Epithelial cell of esophagus (primary cell): ENCODE measurements at regions not wholly inside any gene's neighbourhood (a gene's known extent, or its start where the extent isn't known, plus 50 kb on each side); places are given as distances from the start of the nearest gene placed in this dataset.

Experiments used
- DNase-seq: peaks from one replicate; pipeline ENCODE4 v3.0.0; 2010; ENCODE audit warnings: low read depth
- H3K4me3 ChIP-seq: 2 replicates; pipeline ENCODE4 v1.5.1; 2011; ENCODE audit warnings: mild to moderate bottlenecking, low read length, control low read depth
- TF ChIP-seq, protein P1 (sequence below): IDR thresholded peaks from 2 replicates; pipeline ENCODE4 v1.5.1; 2011; ENCODE audit warnings: low read depth, mild to moderate bottlenecking, low read length, control low read depth, inconsistent platforms; ENCODE audit not compliant: insufficient read depth; ENCODE audit errors: missing control alignments

DNA sequence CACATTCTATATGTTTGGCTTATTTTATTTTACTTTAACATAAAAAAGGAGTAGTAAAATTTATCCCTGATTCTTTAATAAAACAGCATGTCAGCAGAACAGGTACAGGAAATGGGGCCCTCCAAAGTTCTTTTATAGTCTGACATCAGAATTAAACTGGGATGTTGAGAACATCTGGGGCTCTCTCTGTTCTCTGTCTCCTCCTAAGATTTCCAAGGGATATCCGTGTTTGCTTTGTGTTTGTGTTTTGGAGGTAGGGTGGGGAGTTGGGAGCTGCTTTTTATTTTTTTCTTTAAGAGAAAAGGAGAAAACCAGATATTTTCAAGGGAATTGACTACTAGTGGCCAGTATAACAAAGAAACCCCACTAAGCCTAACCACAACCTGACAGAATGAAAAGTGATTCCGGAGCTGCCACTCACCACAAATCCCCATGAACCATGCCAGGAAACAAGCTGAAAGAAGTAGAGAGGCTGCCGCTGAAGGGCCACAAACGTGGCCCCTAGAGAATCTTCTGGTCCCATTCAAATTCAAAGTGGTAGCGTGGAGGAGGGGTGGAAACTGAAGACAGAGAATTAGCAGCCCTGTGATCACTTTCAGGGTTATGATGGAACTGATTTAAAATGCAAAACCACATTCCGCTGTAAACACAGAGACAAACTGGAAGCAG lies 369.6 kb upstream of the ADGRL2 start:
- TF ChIP-seq, protein P1, sequence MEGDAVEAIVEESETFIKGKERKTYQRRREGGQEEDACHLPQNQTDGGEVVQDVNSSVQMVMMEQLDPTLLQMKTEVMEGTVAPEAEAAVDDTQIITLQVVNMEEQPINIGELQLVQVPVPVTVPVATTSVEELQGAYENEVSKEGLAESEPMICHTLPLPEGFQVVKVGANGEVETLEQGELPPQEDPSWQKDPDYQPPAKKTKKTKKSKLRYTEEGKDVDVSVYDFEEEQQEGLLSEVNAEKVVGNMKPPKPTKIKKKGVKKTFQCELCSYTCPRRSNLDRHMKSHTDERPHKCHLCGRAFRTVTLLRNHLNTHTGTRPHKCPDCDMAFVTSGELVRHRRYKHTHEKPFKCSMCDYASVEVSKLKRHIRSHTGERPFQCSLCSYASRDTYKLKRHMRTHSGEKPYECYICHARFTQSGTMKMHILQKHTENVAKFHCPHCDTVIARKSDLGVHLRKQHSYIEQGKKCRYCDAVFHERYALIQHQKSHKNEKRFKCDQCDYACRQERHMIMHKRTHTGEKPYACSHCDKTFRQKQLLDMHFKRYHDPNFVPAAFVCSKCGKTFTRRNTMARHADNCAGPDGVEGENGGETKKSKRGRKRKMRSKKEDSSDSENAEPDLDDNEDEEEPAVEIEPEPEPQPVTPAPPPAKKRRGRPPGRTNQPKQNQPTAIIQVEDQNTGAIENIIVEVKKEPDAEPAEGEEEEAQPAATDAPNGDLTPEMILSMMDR: no peak
- DNase-seq: no peak
- no peak overlapping the region for H3K4me3 ChIP-seq

DNA sequence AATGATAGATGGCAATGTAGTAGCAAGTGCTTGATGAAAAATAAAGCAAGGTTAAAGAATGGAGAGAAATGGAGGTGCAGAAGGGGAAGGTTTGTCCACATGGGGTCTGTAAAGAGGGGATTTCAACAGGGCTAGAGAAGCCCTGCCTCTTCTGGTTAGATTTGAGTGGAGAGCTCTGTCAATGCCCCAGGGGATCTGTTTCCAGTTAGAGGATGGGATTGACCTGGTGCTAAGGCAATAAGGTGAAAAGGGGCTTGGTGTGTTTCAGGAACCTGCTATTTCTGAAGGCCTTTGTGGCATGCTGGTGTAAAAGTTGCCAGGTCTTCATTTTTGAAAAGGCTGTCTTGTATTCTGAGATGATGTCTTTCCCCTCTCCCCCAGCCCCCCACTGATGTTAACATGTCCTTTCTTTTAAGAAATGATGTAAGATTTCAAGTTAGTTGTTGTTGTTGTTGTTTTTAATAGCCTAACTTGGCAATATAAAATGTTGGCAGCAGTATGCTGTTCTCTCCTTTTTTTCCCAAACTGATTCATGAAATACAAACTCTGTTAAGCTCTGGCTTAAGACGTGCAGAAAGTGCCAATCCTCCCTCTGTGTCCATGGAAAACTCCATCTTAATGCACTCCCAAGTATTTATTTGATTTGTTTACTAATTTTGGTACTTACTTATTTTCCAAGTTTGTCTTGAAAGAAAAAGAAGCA lies 370.3 kb upstream of the ADGRL2 start:
- TF ChIP-seq, protein P1: no peak
- no peak for DNase-seq
- H3K4me3 ChIP-seq: no peak overlapping the region

DNA sequence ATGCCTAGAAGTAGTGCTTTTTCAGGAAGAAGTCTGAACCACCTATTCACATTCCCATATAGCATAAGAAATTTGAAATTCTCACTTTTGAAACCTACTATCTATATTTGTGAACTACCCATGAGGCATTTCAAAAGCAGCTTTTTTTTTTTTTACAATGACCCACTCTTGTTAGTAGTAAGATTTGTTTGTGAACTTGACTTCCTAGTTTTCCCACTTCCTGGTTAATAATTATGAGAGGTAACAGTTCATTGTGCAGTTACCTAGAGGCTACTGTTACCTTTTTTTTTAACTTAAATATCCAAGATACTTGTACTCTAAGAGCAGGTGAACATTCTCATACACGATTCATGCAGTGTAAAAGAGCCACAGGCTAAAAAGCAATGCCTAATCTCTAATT lies 371.7 kb upstream of the ADGRL2 start:
- no peak for DNase-seq
- TF ChIP-seq, protein P1: no peak
- no peak overlapping the region for H3K4me3 ChIP-seq

DNA sequence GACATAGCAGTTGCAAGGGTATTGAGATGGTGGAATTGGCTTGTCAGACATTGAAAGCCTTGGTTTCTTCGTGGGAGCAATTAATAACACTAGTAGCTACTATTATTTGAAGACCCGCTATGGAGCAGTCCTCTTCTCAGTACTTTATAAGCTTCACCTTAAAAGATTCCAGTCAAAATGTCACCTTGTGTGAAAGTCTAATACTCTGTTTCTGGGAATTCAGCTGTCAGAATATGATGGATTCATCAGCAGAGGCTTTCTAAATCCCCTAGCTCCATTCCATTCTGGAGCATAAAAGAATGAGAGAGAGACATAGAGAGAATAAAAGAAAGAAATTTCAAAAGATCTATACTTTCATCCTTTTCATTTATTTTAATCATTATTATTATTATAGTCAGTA lies 375.9 kb upstream of the ADGRL2 start:
- no peak for DNase-seq
- TF ChIP-seq, protein P1: no peak
- H3K4me3 ChIP-seq: no peak overlapping the region

DNA sequence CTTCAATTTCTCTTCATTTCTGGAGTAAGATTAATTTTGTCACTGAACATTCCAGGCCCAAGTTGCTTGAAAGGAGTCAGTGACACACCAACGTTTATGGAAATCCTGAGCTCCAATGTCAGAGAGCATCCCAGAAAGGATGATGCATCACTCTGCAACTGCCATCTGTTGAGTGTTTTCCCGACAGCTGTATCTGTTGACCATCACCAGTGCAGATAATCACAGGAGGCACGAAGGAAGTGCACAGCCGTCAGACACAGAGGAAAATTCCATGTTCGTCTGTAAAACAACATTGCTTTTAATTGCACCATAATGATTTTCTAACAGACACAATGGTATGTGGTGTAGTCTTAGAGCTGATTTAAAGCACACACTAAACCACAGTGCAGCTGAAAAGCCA lies 376.7 kb upstream of the ADGRL2 start:
- no peak for DNase-seq
- H3K4me3 ChIP-seq: no peak overlapping the region
- TF ChIP-seq, protein P1: no peak

DNA sequence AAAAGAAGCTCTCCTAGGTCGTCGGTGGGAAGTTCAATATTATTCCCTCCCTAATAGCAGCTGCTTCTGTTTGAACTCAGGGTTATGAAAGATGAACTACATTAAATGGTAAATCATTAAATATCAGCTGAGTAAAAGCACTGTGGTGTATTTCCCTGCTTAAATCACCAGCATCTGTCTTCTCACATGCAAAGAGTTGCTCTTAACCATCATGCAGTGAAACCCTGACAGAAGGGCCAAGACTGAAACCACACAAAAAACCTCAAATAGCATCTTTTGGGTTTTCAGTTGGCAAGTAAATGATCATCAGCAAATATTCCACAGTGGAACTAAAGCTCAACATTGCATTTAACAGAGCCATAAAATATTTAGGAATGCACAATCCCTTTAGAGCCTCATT lies 380.0 kb upstream of the ADGRL2 start:
- no peak overlapping the region for H3K4me3 ChIP-seq
- DNase-seq: no peak
- TF ChIP-seq, protein P1: no peak
